ENCODE measurements at regions not wholly inside any gene's neighbourhood (a gene's known extent, or its start where the extent isn't known, plus 50 kb on each side); places are given as distances from the start of the nearest gene placed in this dataset.
"Not testable (repeated sequence)": the region's sequence is repeated elsewhere in the genome, so short reads cannot be mapped to it uniquely, and the experiment has no call there.

GRCh38 chr21:22795091-22795490 is 1796.9 kb downstream of the NCAM2 start:
- no peak for FAIRE-seq

GRCh38 chr21:22795644-22796043 is 1797.4 kb downstream of the NCAM2 start:
- no peak for FAIRE-seq

- no peak for FAIRE-seq
Observed at GRCh38 chr21:22796147-22796546, 1797.9 kb downstream of the NCAM2 start.

- FAIRE-seq, result no peak
Observed at GRCh38 chr21:22804151-22804550, 1805.9 kb downstream of the NCAM2 start.

- FAIRE-seq, result no peak
Observed at GRCh38 chr21:22806278-22806677, 1808.1 kb downstream of the NCAM2 start.

GRCh38 chr21:22813201-22813600 is 1815.0 kb downstream of the NCAM2 start:
- no peak for FAIRE-seq

GRCh38 chr21:22818681-22819485 is 1820.7 kb downstream of the NCAM2 start:
- FAIRE-seq, result not testable (repeated sequence)

- FAIRE-seq, result no peak
Observed at GRCh38 chr21:22827422-22827821, 1829.2 kb downstream of the NCAM2 start.

GRCh38 chr21:22842875-22843274 is 1844.7 kb downstream of the NCAM2 start:
- no peak for FAIRE-seq

GRCh38 chr21:22855581-22855980 is 1857.4 kb downstream of the NCAM2 start:
- no peak for FAIRE-seq

GRCh38 chr21:22871692-22872091 is 1873.5 kb downstream of the NCAM2 start:
- no peak for FAIRE-seq

- no peak for FAIRE-seq
Observed at GRCh38 chr21:22880573-22880972, 1882.4 kb downstream of the NCAM2 start.

GRCh38 chr21:22881131-22881530 is 1882.9 kb downstream of the NCAM2 start:
- FAIRE-seq, result no peak

GRCh38 chr21:22885079-22885478 is 1886.9 kb downstream of the NCAM2 start:
- no peak for FAIRE-seq

- no peak for FAIRE-seq
Observed at GRCh38 chr21:22885614-22886013, 1887.4 kb downstream of the NCAM2 start.

- FAIRE-seq, result no peak
Observed at GRCh38 chr21:22889445-22889844, 1891.2 kb downstream of the NCAM2 start.

GRCh38 chr21:22890656-22891055 is 1892.4 kb downstream of the NCAM2 start:
- no peak for FAIRE-seq

- no peak for FAIRE-seq
Observed at GRCh38 chr21:22892028-22892427, 1893.8 kb downstream of the NCAM2 start.

GRCh38 chr21:22892740-22893139 is 1894.5 kb downstream of the NCAM2 start:
- no peak for FAIRE-seq

- FAIRE-seq, result no peak
Observed at GRCh38 chr21:22898051-22898665, 1899.9 kb downstream of the NCAM2 start.

- FAIRE-seq, result no peak
Observed at GRCh38 chr21:22900490-22900889, 1902.3 kb downstream of the NCAM2 start.

- FAIRE-seq, result no peak
Observed at GRCh38 chr21:22903851-22904250, 1905.6 kb downstream of the NCAM2 start.

- no peak for FAIRE-seq
Observed at GRCh38 chr21:22904385-22904784, 1906.2 kb downstream of the NCAM2 start.

GRCh38 chr21:22925032-22925431 is 1926.8 kb downstream of the NCAM2 start:
- FAIRE-seq, result no peak

Measured in endometrium (tissue), 2 donors.